ENCODE measurements at regions not wholly inside any gene's neighbourhood (a gene's known extent, or its start where the extent isn't known, plus 50 kb on each side); places are given as distances from the start of the nearest gene placed in this dataset.

DNA sequence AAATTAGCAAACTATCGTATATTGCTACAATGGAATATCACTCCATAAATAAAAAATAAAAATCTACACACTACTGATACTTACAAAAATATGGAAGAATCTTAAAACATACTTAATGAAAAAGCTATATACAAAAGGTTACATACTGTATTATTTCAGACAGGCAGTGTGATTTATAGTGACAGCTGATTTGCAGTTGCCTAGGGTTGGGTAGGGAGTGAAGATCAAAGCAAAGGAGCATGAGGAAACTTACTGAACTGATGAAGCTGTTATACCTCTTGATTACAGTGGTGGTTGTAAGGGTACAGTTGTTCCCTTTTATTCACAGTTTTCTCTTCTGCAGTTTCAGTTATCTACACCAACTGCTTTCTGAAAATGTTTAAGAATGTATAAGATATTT is 62.6 kb downstream of the FSCB start:
- TF ChIP-seq CTCF (IDR thresholded peaks at IDR 0.05) (no peak), POLR2A (IDR thresholded peaks at IDR 0.05) (no peak), POLR2AphosphoS5 (IDR thresholded peaks at IDR 0.05) (no peak)

All from gastroesophageal sphincter (tissue), 3 donors.